GM20431 (cell line): ENCODE measurements at regions not wholly inside any gene's neighbourhood (a gene's known extent, or its start where the extent isn't known, plus 50 kb on each side); places are given as distances from the start of the nearest gene placed in this dataset.

Experiments
- in situ Hi-C: fragments of 300-500 bp; cut with MseI, MboI; formaldehyde crosslinking; loops from one replicate; pipeline ENCODE4 v1.15.0; 2020; ENCODE audit warnings: low sequenced_read_pairs; ENCODE audit not compliant: unreplicated experiment

- in situ Hi-C loops, result loop anchor here (25.0 kb wide), 1 partner anchor 460 kb away; no protein-coding TSS in a partner anchor
Measured at GRCh38 chr5:66302344-66302743, 158.2 kb downstream of the SREK1 start.

GRCh38 chr5:66306105-66306843, 162.2 kb downstream of the SREK1 start:
- in situ Hi-C loops, result loop anchor here (25.0 kb wide), 1 partner anchor 456 kb away; no protein-coding TSS in a partner anchor

- in situ Hi-C loops, result loop anchor here (25.0 kb wide), 1 partner anchor 455 kb away; no protein-coding TSS in a partner anchor
Measured at GRCh38 chr5:66306844-66307315, 162.8 kb downstream of the SREK1 start.

GRCh38 chr5:66307647-66308241, 163.6 kb downstream of the SREK1 start:
- in situ Hi-C loops, result loop anchor here (25.0 kb wide), 1 partner anchor 455 kb away; no protein-coding TSS in a partner anchor

GRCh38 chr5:66312266-66312665, 168.2 kb downstream of the SREK1 start:
- in situ Hi-C loops, result loop anchor here (25.0 kb wide), 1 partner anchor 450 kb away; no protein-coding TSS in a partner anchor

- in situ Hi-C loops, result loop anchor here (25.0 kb wide), 1 partner anchor 447 kb away; no protein-coding TSS in a partner anchor
Measured at GRCh38 chr5:66315784-66316183, 171.7 kb downstream of the SREK1 start.

GRCh38 chr5:66322786-66323528, 178.9 kb downstream of the SREK1 start:
- in situ Hi-C loops, result loop anchor here (25.0 kb wide), 1 partner anchor 439 kb away; no protein-coding TSS in a partner anchor

GRCh38 chr5:66323529-66323895, 179.4 kb downstream of the SREK1 start:
- in situ Hi-C loops, result loop anchor here (25.0 kb wide), 1 partner anchor 439 kb away; no protein-coding TSS in a partner anchor

- in situ Hi-C loops, result loop anchor here (25.0 kb wide), 1 partner anchor 438 kb away; no protein-coding TSS in a partner anchor
Measured at GRCh38 chr5:66324357-66324756, 180.3 kb downstream of the SREK1 start.

GRCh38 chr5:66326276-66326675, 182.2 kb downstream of the SREK1 start:
- in situ Hi-C loops, result no loop called here

GRCh38 chr5:66327008-66327407, 182.9 kb downstream of the SREK1 start:
- in situ Hi-C loops, result no loop called here

GRCh38 chr5:66329078-66329477, 185.0 kb downstream of the SREK1 start:
- in situ Hi-C loops, result no loop called here

- in situ Hi-C loops, result no loop called here
Measured at GRCh38 chr5:66333192-66333591, 189.1 kb downstream of the SREK1 start.

- in situ Hi-C loops, result no loop called here
Measured at GRCh38 chr5:66337626-66338226, 193.6 kb downstream of the SREK1 start.

- in situ Hi-C loops, result no loop called here
Measured at GRCh38 chr5:66338828-66339227, 194.7 kb downstream of the SREK1 start.

GRCh38 chr5:66339896-66340295, 195.8 kb downstream of the SREK1 start:
- in situ Hi-C loops, result no loop called here

- in situ Hi-C loops, result no loop called here
Measured at GRCh38 chr5:66340786-66341185, 196.7 kb downstream of the SREK1 start.

- in situ Hi-C loops, result no loop called here
Measured at GRCh38 chr5:66342341-66342880, 198.3 kb downstream of the SREK1 start.

GRCh38 chr5:66343370-66344071, 199.4 kb downstream of the SREK1 start:
- in situ Hi-C loops, result no loop called here
